ENCODE measurements at regions not wholly inside any gene's neighbourhood (a gene's known extent, or its start where the extent isn't known, plus 50 kb on each side); places are given as distances from the start of the nearest gene placed in this dataset.

GRCh38 chr1:56032096-56032676 is 547.2 kb downstream of the PLPP3 start:
- no TSS peak for BruUV-seq (replicated peaks)
- CTCF ChIA-PET, result no interaction called here
- ATAC-seq (no peak), DNase-seq (no peak)
- intact Hi-C loops (cut with micrococcal nuclease), result no loop called here
- Histone ChIP-seq H3F3A (ENCODE audit: low read length, unreplicated experiment) (no peaks in the 10 kb centered on the region), H2AFZ (ENCODE audit: low read length) (no peak overlapping the region), H3K4me3 (ENCODE audit: low read length) (no peak overlapping the region), H3K27me3 (ENCODE audit: low read length) (no peaks in the 10 kb centered on the region), H3K9me2 (replicated peaks; ENCODE audit: low read length) (no peaks in the 10 kb centered on the region; the same call in 1 of the 2 replicates), H3K27ac (ENCODE audit: low read length) (no peak overlapping the region), H3K9me3 (ENCODE audit: low read length) (no peaks in the 10 kb centered on the region), H3K4me2 (ENCODE audit: low read length) (no peak overlapping the region), H4K20me1 (ENCODE audit: low read length) (no peaks in the 10 kb centered on the region), H3K9ac (ENCODE audit: low read length) (no peak overlapping the region), H3K79me2 (ENCODE audit: low read length) (no peaks in the 10 kb centered on the region), H3K4me1 (ENCODE audit: insufficient read depth, low read length) (no peaks in the 10 kb centered on the region), H3K36me3 (ENCODE audit: low read depth, low read length) (no peaks in the 10 kb centered on the region)
- POLR2A ChIA-PET (ENCODE audit: unreplicated experiment), result no interaction called here
- TF ChIP-seq CTCF (conservative IDR thresholded peaks at IDR 0.05; ENCODE audit: low read depth, low read length), result no peak
- TF ChIP-seq EZH2 (IDR thresholded peaks at IDR 0.05; ENCODE audit: low read length, unreplicated experiment), result no peak
- TF ChIP-seq EZH2phosphoT487 (IDR thresholded peaks at IDR 0.05; ENCODE audit: borderline replicate concordance, low read length), result no peak

GRCh38 chr1:56031001-56031400 is 548.4 kb downstream of the PLPP3 start:
- Histone ChIP-seq H3K27ac (ENCODE audit: low read length) (no peak overlapping the region), H3K9ac (ENCODE audit: low read length) (no peak overlapping the region), H3K36me3 (ENCODE audit: low read depth, low read length) (no peaks in the 10 kb centered on the region), H3K4me3 (ENCODE audit: low read length) (no peak overlapping the region), H3K4me1 (ENCODE audit: insufficient read depth, low read length) (no peaks in the 10 kb centered on the region; the same call in 1 of the 2 replicates), H3K4me2 (ENCODE audit: low read length) (no peak overlapping the region), H2AFZ (ENCODE audit: low read length) (no peak overlapping the region), H4K20me1 (ENCODE audit: low read length) (no peaks in the 10 kb centered on the region), H3K9me3 (ENCODE audit: low read length) (no peaks in the 10 kb centered on the region), H3F3A (ENCODE audit: low read length, unreplicated experiment) (no peaks in the 10 kb centered on the region), H3K79me2 (ENCODE audit: low read length) (no peaks in the 10 kb centered on the region), H3K27me3 (ENCODE audit: low read length) (no peaks in the 10 kb centered on the region), H3K9me2 (replicated peaks; ENCODE audit: low read length) (no peaks in the 10 kb centered on the region; the same call in 1 of the 2 replicates)
- no peak for DNase-seq
- ChIA-PET POLR2A (ENCODE audit: unreplicated experiment) (no interaction called here), CTCF (no interaction called here)
- TF ChIP-seq EZH2phosphoT487 (IDR thresholded peaks at IDR 0.05; ENCODE audit: borderline replicate concordance, low read length) (no peak), EZH2 (IDR thresholded peaks at IDR 0.05; ENCODE audit: low read length, unreplicated experiment) (no peak), CTCF (conservative IDR thresholded peaks at IDR 0.05; ENCODE audit: low read depth, low read length) (no peak)
- no TSS peak for BruUV-seq (replicated peaks)
- no peak for ATAC-seq
- intact Hi-C loops (cut with micrococcal nuclease), result no loop called here

GRCh38 chr1:56029319-56030003 is 549.9 kb downstream of the PLPP3 start:
- Histone ChIP-seq H3K36me3 (ENCODE audit: low read depth, low read length) (no peaks in the 10 kb centered on the region), H2AFZ (ENCODE audit: low read length) (no peak overlapping the region), H3K4me3 (ENCODE audit: low read length) (no peak overlapping the region), H3K4me1 (ENCODE audit: insufficient read depth, low read length) (peaks cover 3% of the 10 kb centered on the region; the same call in 1 of the 2 replicates), H3F3A (ENCODE audit: low read length, unreplicated experiment) (no peaks in the 10 kb centered on the region), H3K27ac (ENCODE audit: low read length) (no peak overlapping the region), H3K4me2 (ENCODE audit: low read length) (no peak overlapping the region), H4K20me1 (ENCODE audit: low read length) (no peaks in the 10 kb centered on the region), H3K9me3 (ENCODE audit: low read length) (no peaks in the 10 kb centered on the region), H3K79me2 (ENCODE audit: low read length) (no peaks in the 10 kb centered on the region), H3K27me3 (ENCODE audit: low read length) (no peaks in the 10 kb centered on the region), H3K9me2 (replicated peaks; ENCODE audit: low read length) (no peaks in the 10 kb centered on the region; the same call in 1 of the 2 replicates), H3K9ac (ENCODE audit: low read length) (no peak overlapping the region)
- no TSS peak for BruUV-seq (replicated peaks)
- TF ChIP-seq EZH2phosphoT487 (IDR thresholded peaks at IDR 0.05; ENCODE audit: borderline replicate concordance, low read length), result no peak
- peak; percentile 27; the same call in 1 of the 2 replicates for TF ChIP-seq CTCF (conservative IDR thresholded peaks at IDR 0.05; ENCODE audit: low read depth, low read length)
- ChIA-PET CTCF (no interaction called here), POLR2A (ENCODE audit: unreplicated experiment) (no interaction called here)
- DNase-seq, result peak; percentile 12
- no peak for ATAC-seq
- intact Hi-C loops (cut with micrococcal nuclease), result no loop called here
